ENCODE measurements at regions not wholly inside any gene's neighbourhood (a gene's known extent, or its start where the extent isn't known, plus 50 kb on each side); places are given as distances from the start of the nearest gene placed in this dataset.

DNA sequence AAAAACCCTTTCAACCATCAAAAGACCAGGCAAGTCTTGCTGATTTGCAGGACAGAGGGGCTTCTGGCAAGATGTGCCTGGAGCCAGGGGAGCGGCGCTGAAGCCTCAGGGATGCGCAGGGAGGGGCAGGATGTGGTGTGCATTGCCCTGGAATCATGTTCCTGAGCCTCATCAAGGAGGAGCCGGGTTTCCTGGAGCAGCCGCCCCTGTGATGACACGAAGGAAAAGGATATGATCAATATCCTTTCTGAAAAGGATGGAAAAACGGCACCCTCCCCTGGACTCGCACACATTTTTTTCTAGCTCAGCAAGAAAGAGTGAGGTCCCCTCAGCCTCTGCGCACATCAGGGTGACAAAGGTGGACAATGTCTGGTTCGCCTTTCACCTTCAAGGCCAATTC, 173.1 kb upstream of the SSTR4 start:
- Histone ChIP-seq H3F3A (ENCODE audit: insufficient read depth, low read length, poor library complexity, severe bottlenecking) (no peaks in the 10 kb centered on the region), H3K9me3 (ENCODE audit: low read length) (no peaks in the 10 kb centered on the region), H3K4me2 (ENCODE audit: low read length) (no peak overlapping the region), H3K79me2 (replicated peaks; ENCODE audit: insufficient read depth, low read length) (no peaks in the 10 kb centered on the region), H3K4me3 (ENCODE audit: low read length) (no peak overlapping the region), H3K36me3 (ENCODE audit: insufficient read depth, low read length) (no peaks in the 10 kb centered on the region), H3K9ac (ENCODE audit: low read length) (no peak overlapping the region), H3K27ac (ENCODE audit: low read length) (no peak overlapping the region), H2AFZ (ENCODE audit: low read depth, low read length) (no peak overlapping the region), H4K20me1 (ENCODE audit: insufficient read depth) (no peaks in the 10 kb centered on the region), H3K9me2 (ENCODE audit: insufficient read depth, low read length) (no peaks in the 10 kb centered on the region), H3K27me3 (ENCODE audit: insufficient read depth, low read depth, low read length) (no peaks in the 10 kb centered on the region)
- TF ChIP-seq TAF1 (IDR thresholded peaks at IDR 0.05; ENCODE audit: low read depth) (no peak), POLR2AphosphoS5 (IDR thresholded peaks at IDR 0.05) (no peak), EZH2 (IDR thresholded peaks at IDR 0.05; ENCODE audit: borderline replicate concordance, insufficient read depth, low read length, poor library complexity, severe bottlenecking) (no peak), SMC3 (conservative IDR thresholded peaks at IDR 0.05; ENCODE audit: poor library complexity) (no peak), RAD21 (conservative IDR thresholded peaks at IDR 0.05) (no peak), MXI1 (conservative IDR thresholded peaks at IDR 0.05; ENCODE audit: poor library complexity, severe bottlenecking) (no peak), EP300 (conservative IDR thresholded peaks at IDR 0.05; ENCODE audit: poor library complexity, severe bottlenecking) (no peak)
- TF ChIP-seq, protein P1, sequence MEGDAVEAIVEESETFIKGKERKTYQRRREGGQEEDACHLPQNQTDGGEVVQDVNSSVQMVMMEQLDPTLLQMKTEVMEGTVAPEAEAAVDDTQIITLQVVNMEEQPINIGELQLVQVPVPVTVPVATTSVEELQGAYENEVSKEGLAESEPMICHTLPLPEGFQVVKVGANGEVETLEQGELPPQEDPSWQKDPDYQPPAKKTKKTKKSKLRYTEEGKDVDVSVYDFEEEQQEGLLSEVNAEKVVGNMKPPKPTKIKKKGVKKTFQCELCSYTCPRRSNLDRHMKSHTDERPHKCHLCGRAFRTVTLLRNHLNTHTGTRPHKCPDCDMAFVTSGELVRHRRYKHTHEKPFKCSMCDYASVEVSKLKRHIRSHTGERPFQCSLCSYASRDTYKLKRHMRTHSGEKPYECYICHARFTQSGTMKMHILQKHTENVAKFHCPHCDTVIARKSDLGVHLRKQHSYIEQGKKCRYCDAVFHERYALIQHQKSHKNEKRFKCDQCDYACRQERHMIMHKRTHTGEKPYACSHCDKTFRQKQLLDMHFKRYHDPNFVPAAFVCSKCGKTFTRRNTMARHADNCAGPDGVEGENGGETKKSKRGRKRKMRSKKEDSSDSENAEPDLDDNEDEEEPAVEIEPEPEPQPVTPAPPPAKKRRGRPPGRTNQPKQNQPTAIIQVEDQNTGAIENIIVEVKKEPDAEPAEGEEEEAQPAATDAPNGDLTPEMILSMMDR (IDR thresholded peaks at IDR 0.05; ENCODE audit: poor library complexity, severe bottlenecking) = no peak
- TF ChIP-seq, protein P2, sequence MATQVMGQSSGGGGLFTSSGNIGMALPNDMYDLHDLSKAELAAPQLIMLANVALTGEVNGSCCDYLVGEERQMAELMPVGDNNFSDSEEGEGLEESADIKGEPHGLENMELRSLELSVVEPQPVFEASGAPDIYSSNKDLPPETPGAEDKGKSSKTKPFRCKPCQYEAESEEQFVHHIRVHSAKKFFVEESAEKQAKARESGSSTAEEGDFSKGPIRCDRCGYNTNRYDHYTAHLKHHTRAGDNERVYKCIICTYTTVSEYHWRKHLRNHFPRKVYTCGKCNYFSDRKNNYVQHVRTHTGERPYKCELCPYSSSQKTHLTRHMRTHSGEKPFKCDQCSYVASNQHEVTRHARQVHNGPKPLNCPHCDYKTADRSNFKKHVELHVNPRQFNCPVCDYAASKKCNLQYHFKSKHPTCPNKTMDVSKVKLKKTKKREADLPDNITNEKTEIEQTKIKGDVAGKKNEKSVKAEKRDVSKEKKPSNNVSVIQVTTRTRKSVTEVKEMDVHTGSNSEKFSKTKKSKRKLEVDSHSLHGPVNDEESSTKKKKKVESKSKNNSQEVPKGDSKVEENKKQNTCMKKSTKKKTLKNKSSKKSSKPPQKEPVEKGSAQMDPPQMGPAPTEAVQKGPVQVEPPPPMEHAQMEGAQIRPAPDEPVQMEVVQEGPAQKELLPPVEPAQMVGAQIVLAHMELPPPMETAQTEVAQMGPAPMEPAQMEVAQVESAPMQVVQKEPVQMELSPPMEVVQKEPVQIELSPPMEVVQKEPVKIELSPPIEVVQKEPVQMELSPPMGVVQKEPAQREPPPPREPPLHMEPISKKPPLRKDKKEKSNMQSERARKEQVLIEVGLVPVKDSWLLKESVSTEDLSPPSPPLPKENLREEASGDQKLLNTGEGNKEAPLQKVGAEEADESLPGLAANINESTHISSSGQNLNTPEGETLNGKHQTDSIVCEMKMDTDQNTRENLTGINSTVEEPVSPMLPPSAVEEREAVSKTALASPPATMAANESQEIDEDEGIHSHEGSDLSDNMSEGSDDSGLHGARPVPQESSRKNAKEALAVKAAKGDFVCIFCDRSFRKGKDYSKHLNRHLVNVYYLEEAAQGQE (IDR thresholded peaks at IDR 0.05; ENCODE audit: borderline replicate concordance) = no peak

GRCh38 chr20:22862671-22863230, 172.4 kb upstream of the SSTR4 start:
- TF ChIP-seq EP300 (conservative IDR thresholded peaks at IDR 0.05; ENCODE audit: poor library complexity, severe bottlenecking) (no peak), SMC3 (conservative IDR thresholded peaks at IDR 0.05; ENCODE audit: poor library complexity) (no peak), TAF1 (IDR thresholded peaks at IDR 0.05; ENCODE audit: low read depth) (no peak), MXI1 (conservative IDR thresholded peaks at IDR 0.05; ENCODE audit: poor library complexity, severe bottlenecking) (no peak), POLR2AphosphoS5 (IDR thresholded peaks at IDR 0.05) (no peak), RAD21 (conservative IDR thresholded peaks at IDR 0.05) (no peak), EZH2 (IDR thresholded peaks at IDR 0.05; ENCODE audit: borderline replicate concordance, insufficient read depth, low read length, poor library complexity, severe bottlenecking) (no peak)
- TF ChIP-seq, protein P2 (IDR thresholded peaks at IDR 0.05; ENCODE audit: borderline replicate concordance) = no peak
- TF ChIP-seq, protein P1 (IDR thresholded peaks at IDR 0.05; ENCODE audit: poor library complexity, severe bottlenecking) = no peak
- no peaks in the 10 kb centered on the region for H3K9me3 ChIP-seq (ENCODE audit: low read length)
- no peaks in the 10 kb centered on the region for H3K9me2 ChIP-seq (ENCODE audit: insufficient read depth, low read length)
- H3K36me3 ChIP-seq (ENCODE audit: insufficient read depth, low read length) = no peaks in the 10 kb centered on the region
- H3K27ac ChIP-seq (ENCODE audit: low read length) = no peak overlapping the region
- no peaks in the 10 kb centered on the region for H4K20me1 ChIP-seq (ENCODE audit: insufficient read depth)
- H3F3A ChIP-seq (ENCODE audit: insufficient read depth, low read length, poor library complexity, severe bottlenecking) = no peaks in the 10 kb centered on the region
- no peak overlapping the region for H2AFZ ChIP-seq (ENCODE audit: low read depth, low read length)
- no peak overlapping the region for H3K4me3 ChIP-seq (ENCODE audit: low read length)
- no peak overlapping the region for H3K4me2 ChIP-seq (ENCODE audit: low read length)
- no peak overlapping the region for H3K9ac ChIP-seq (ENCODE audit: low read length)
- H3K79me2 ChIP-seq (replicated peaks; ENCODE audit: insufficient read depth, low read length) = no peaks in the 10 kb centered on the region
- H3K27me3 ChIP-seq (ENCODE audit: insufficient read depth, low read depth, low read length) = no peaks in the 10 kb centered on the region

Measured in neural cell (in vitro differentiated cells).